H1 (cell line): ENCODE measurements at regions not wholly inside any gene's neighbourhood (a gene's known extent, or its start where the extent isn't known, plus 50 kb on each side); places are given as distances from the start of the nearest gene placed in this dataset.

Source experiments
- CTCF ChIA-PET: fragments of 300-600 bp; sonication (Branson Sonifier 250); formaldehyde crosslinking; loops from one replicate; lab custom pipeline; 2021; ENCODE audit not compliant: partially characterized antibody; lab: Charles Lee
- POLR2A ChIA-PET: fragments of 300-600 bp; sonication (Branson Sonifier 250); formaldehyde crosslinking; loops from one replicate; lab custom pipeline; 2021; ENCODE audit warnings: inconsistent platforms; ENCODE audit not compliant: partially characterized antibody; lab: Charles Lee
- DNase-seq, 2 experiments: peaks; one replicate each; pipeline versions ENCODE4 v3.0.0 to v3.0.0-alpha.2; 2010 to 2022; ENCODE audit warnings: low spot score in 2 of 2, low read depth in 1 of 2, mixed read lengths in 1 of 2
- FAIRE-seq: peaks from 2 replicates; lab custom pipeline; 2011; peaks lifted over from hg19 to GRCh38; lab: Jason Lieb, UNC
- H2AFZ ChIP-seq: 2 replicates; pipeline ENCODE4 v1.8.1; 2012; ENCODE audit warnings: low read length, inconsistent platforms
- H2AK5ac ChIP-seq: 2 replicates; pipeline ENCODE4 v1.6.1; 2013; ENCODE audit warnings: low read depth, low read length
- H2BK120ac ChIP-seq: replicated peaks from 2 replicates; pipeline ENCODE3; 2013; ENCODE audit warnings: low read depth, low read length, inconsistent platforms
- H2BK12ac ChIP-seq: 2 replicates; pipeline ENCODE4 v1.6.1; 2013; ENCODE audit warnings: low read depth, low read length
- H2BK15ac ChIP-seq: 2 replicates; pipeline ENCODE4 v1.6.1; 2013; ENCODE audit warnings: low read length
- H2BK20ac ChIP-seq: 2 replicates; pipeline ENCODE4 v1.6.1; 2013; ENCODE audit warnings: low read length
- H2BK5ac ChIP-seq: 2 replicates; pipeline ENCODE4 v1.6.1; 2013; ENCODE audit warnings: low read depth, low read length
- H3K14ac ChIP-seq: 2 replicates; pipeline ENCODE4 v1.6.1; 2013; ENCODE audit warnings: inconsistent platforms; ENCODE audit not compliant: insufficient read length
- H3K18ac ChIP-seq: 2 replicates; pipeline ENCODE4 v1.6.1; 2013; ENCODE audit warnings: low read length; ENCODE audit errors: extremely low read depth
- H3K23ac ChIP-seq: 2 replicates; pipeline ENCODE4 v1.6.1; 2013; ENCODE audit warnings: inconsistent platforms; ENCODE audit not compliant: insufficient read length
- H3K23me2 ChIP-seq: 2 replicates; pipeline ENCODE4 v1.6.1; 2013; ENCODE audit warnings: low read depth, low read length
- H3K27ac ChIP-seq: 2 replicates; pipeline ENCODE4 v1.6.1; 2011; ENCODE audit warnings: low read depth, low read length, inconsistent platforms
- H3K27me3 ChIP-seq, 4 experiments: replicated peaks in 1 of 4; 1 replicate in 1 of 4; 2 replicates in 3 of 4; pipeline versions ENCODE4 v1.6.1 to v1.8.1; 2011 to 2013; ENCODE audit warnings: low read length in 3 of 4, mild to moderate bottlenecking in 3 of 4, inconsistent platforms in 2 of 4, mixed read lengths in 2 of 4, moderate library complexity in 1 of 4; ENCODE audit not compliant: control insufficient read depth in 3 of 4, insufficient read depth in 3 of 4; ENCODE audit errors: extremely low read depth in 1 of 4
- H3K36me3 ChIP-seq, 4 experiments: 2 replicates each; pipeline versions ENCODE4 v1.6.1 to v1.8.1; 2011 to 2013; ENCODE audit warnings: mild to moderate bottlenecking in 4 of 4, low read length in 3 of 4, moderate library complexity in 2 of 4, control low read depth in 1 of 4, inconsistent platforms in 1 of 4; ENCODE audit not compliant: insufficient read depth in 4 of 4, control insufficient read depth in 2 of 4
- H3K4ac ChIP-seq: replicated peaks from 2 replicates; pipeline ENCODE3; 2013; ENCODE audit warnings: low read length, low read depth, mixed read lengths, inconsistent platforms; ENCODE audit not compliant: insufficient read length
- H3K4me1 ChIP-seq, 4 experiments: replicated peaks in 1 of 4; 1 replicate in 1 of 4; 2 replicates in 3 of 4; pipeline versions ENCODE4 v1.6.1 to v1.8.1; 2011 to 2013; ENCODE audit warnings: low read length in 3 of 4, inconsistent platforms in 2 of 4, mixed read lengths in 1 of 4; ENCODE audit not compliant: insufficient read depth in 4 of 4, control insufficient read depth in 3 of 4
- H3K4me2 ChIP-seq, 2 experiments: 2 replicates each; pipeline versions ENCODE4 v1.6.1 to v1.8.1; 2011 to 2013; ENCODE audit warnings: low read depth in 2 of 2, low read length in 2 of 2, control low read depth in 1 of 2, inconsistent platforms in 1 of 2, mild to moderate bottlenecking in 1 of 2; ENCODE audit not compliant: insufficient read depth in 1 of 2
- H3K4me3 ChIP-seq, 4 experiments: fragments of 200-600, 300-600 bp in 1 of 4; sonication (generic), shearing (Covaris generic), sonication (Bioruptor Twin) in 1 of 4; 2 replicates each; pipeline versions ENCODE4 v1.5.1 to v1.8.1; 2011 to 2016; ENCODE audit warnings: low read length in 4 of 4, low read depth in 3 of 4, control low read depth in 2 of 4, inconsistent platforms in 2 of 4, mild to moderate bottlenecking in 2 of 4, mixed read lengths in 1 of 4, moderate library complexity in 1 of 4; ENCODE audit not compliant: insufficient read depth in 2 of 4; ENCODE audit errors: extremely low read depth in 1 of 4
- H3K56ac ChIP-seq: replicated peaks from 2 replicates; pipeline ENCODE3; 2013; ENCODE audit warnings: low read depth, mild to moderate bottlenecking, mixed read lengths, low read length, inconsistent platforms; ENCODE audit not compliant: insufficient read length
- H3K79me1 ChIP-seq: 2 replicates; pipeline ENCODE4 v1.6.1; 2013; ENCODE audit warnings: low read depth, low read length, control low read depth
- H3K79me2 ChIP-seq, 2 experiments: 2 replicates each; pipeline versions ENCODE4 v1.6.1 to v1.8.1; 2012 to 2013; ENCODE audit warnings: low read length in 2 of 2, mild to moderate bottlenecking in 2 of 2, inconsistent platforms in 1 of 2; ENCODE audit not compliant: insufficient read depth in 2 of 2, control insufficient read depth in 1 of 2
- H3K9ac ChIP-seq, 4 experiments: replicated peaks in 1 of 4; 1 replicate in 1 of 4; 2 replicates in 3 of 4; pipeline versions ENCODE4 v1.6.1 to v1.8.1; 2011 to 2013; ENCODE audit warnings: low read depth in 3 of 4, low read length in 3 of 4, control low read depth in 2 of 4, mild to moderate bottlenecking in 2 of 4, moderate library complexity in 2 of 4, inconsistent platforms in 1 of 4; ENCODE audit errors: extremely low read depth in 1 of 4
- H3K9me3 ChIP-seq, 2 experiments: 2 replicates each; pipeline versions ENCODE4 v1.6.1 to v1.8.1; 2012 to 2013; ENCODE audit warnings: mild to moderate bottlenecking in 2 of 2, moderate library complexity in 2 of 2, control low read depth in 1 of 2, inconsistent platforms in 1 of 2, low read depth in 1 of 2, low read length in 1 of 2, mixed read lengths in 1 of 2; ENCODE audit not compliant: insufficient read depth in 2 of 2
- H4K20me1 ChIP-seq, 2 experiments: replicated peaks in 1 of 2; 2 replicates each; pipeline versions ENCODE3 to v1.8.1; 2011 to 2013; ENCODE audit warnings: inconsistent platforms in 2 of 2, low read length in 2 of 2, mild to moderate bottlenecking in 1 of 2; ENCODE audit not compliant: insufficient read depth in 2 of 2, control insufficient read depth in 1 of 2
- H4K5ac ChIP-seq: 2 replicates; pipeline ENCODE4 v1.6.1; 2013; ENCODE audit warnings: low read length, low read depth, mixed read lengths, inconsistent platforms; ENCODE audit not compliant: insufficient read length
- H4K8ac ChIP-seq: 2 replicates; pipeline ENCODE4 v1.8.0; 2013; ENCODE audit warnings: mild to moderate bottlenecking, moderate library complexity, low read length, inconsistent platforms; ENCODE audit not compliant: insufficient read depth; ENCODE audit errors: extremely low read depth
- H4K91ac ChIP-seq: replicated peaks from 2 replicates; pipeline ENCODE3; 2013; ENCODE audit warnings: low read length, mixed read lengths, inconsistent platforms; ENCODE audit not compliant: insufficient read length
- BACH1 ChIP-seq: IDR thresholded peaks from 2 replicates; pipeline ENCODE4 v1.6.1; 2012; ENCODE audit warnings: low read length, improper control_type of control experiment
- CREB1 ChIP-seq: IDR thresholded peaks from 2 replicates; pipeline ENCODE4 v1.6.1; 2012; ENCODE audit warnings: inconsistent platforms
- EGR1 ChIP-seq: IDR thresholded peaks from 2 replicates; pipeline ENCODE4 v1.6.1; 2011; ENCODE audit warnings: low read depth, low read length, borderline replicate concordance
- EP300 ChIP-seq, 2 experiments: IDR thresholded peaks; 1 replicate in 1 of 2; 2 replicates in 1 of 2; pipeline ENCODE4 v1.6.1; 2011 to 2012; ENCODE audit warnings: low read depth in 2 of 2, low read length in 2 of 2, mild to moderate bottlenecking in 2 of 2, borderline replicate concordance in 1 of 2, inconsistent platforms in 1 of 2, moderate library complexity in 1 of 2
- GABPA ChIP-seq: IDR thresholded peaks from 2 replicates; pipeline ENCODE4 v1.6.1; 2011; ENCODE audit warnings: mild to moderate bottlenecking, low read length, moderate library complexity, borderline replicate concordance; ENCODE audit not compliant: insufficient read depth
- JUN ChIP-seq: IDR thresholded peaks from 2 replicates; pipeline ENCODE4 v1.6.1; 2011; ENCODE audit warnings: low read depth, mild to moderate bottlenecking, improper control_type of control experiment, low read length
- MAX ChIP-seq: IDR thresholded peaks from 2 replicates; pipeline ENCODE4 v1.6.1; 2012; ENCODE audit warnings: inconsistent platforms
- POLR2AphosphoS5 ChIP-seq: IDR thresholded peaks from 2 replicates; pipeline ENCODE4 v1.6.1; 2011; ENCODE audit warnings: low read depth, low read length
- POU5F1 ChIP-seq: IDR thresholded peaks from 2 replicates; pipeline ENCODE4 v1.6.1; 2011; ENCODE audit warnings: low read depth, mild to moderate bottlenecking, low read length, moderate library complexity
- RXRA ChIP-seq: IDR thresholded peaks from 2 replicates; pipeline ENCODE4 v1.6.1; 2011; ENCODE audit warnings: low read depth, mild to moderate bottlenecking, low read length, moderate library complexity; ENCODE audit not compliant: insufficient read depth
- SAP30 ChIP-seq: fragments of 300-600 bp; sonication (generic); IDR thresholded peaks from 2 replicates; pipeline ENCODE4 v1.7.1; 2012; ENCODE audit warnings: low read length, moderate library complexity, mild to moderate bottlenecking, inconsistent platforms; ENCODE audit not compliant: insufficient read depth, insufficient replicate concordance
- SP2 ChIP-seq: IDR thresholded peaks from 2 replicates; pipeline ENCODE4 v1.6.1; 2012; ENCODE audit warnings: mild to moderate bottlenecking, low read length, inconsistent platforms
- SRF ChIP-seq: IDR thresholded peaks from 2 replicates; pipeline ENCODE4 v1.6.1; 2011; ENCODE audit warnings: mild to moderate bottlenecking, low read depth, low read length, moderate library complexity
- SUZ12 ChIP-seq: fragments of 200-600 bp; sonication (generic); IDR thresholded peaks from 2 replicates; pipeline ENCODE4 v1.6.1; 2012; ENCODE audit warnings: mild to moderate bottlenecking, inconsistent platforms, low read length, moderate library complexity, mixed read lengths
- TAF1 ChIP-seq: IDR thresholded peaks from 2 replicates; pipeline ENCODE4 v1.6.1; 2011; ENCODE audit warnings: mild to moderate bottlenecking, low read depth, low read length
- TBP ChIP-seq: IDR thresholded peaks from 2 replicates; pipeline ENCODE4 v1.6.1; 2011; ENCODE audit warnings: low read depth, low read length, improper control_type of control experiment
- WGBS, 2 experiments: shearing (Covaris generic) in 1 of 2; methylation state at CpG; one replicate each; pipeline versions ENCODE4 v1.1.6 to v1.1.7; 2013 to 2015; ENCODE audit warnings: low lambda C conversion rate in 2 of 2, mixed read lengths in 2 of 2, inconsistent platforms in 1 of 2, low coverage in 1 of 2, missing lambda C conversion rate in 1 of 2; ENCODE audit not compliant: insufficient replicate concordance in 2 of 2, insufficient coverage in 1 of 2, insufficient read length in 1 of 2; ENCODE audit errors: extremely low coverage in 1 of 2, missing lambda C conversion rate in 1 of 2; 5-methylcytosine and 5-hydroxymethylcytosine counted together

DNA sequence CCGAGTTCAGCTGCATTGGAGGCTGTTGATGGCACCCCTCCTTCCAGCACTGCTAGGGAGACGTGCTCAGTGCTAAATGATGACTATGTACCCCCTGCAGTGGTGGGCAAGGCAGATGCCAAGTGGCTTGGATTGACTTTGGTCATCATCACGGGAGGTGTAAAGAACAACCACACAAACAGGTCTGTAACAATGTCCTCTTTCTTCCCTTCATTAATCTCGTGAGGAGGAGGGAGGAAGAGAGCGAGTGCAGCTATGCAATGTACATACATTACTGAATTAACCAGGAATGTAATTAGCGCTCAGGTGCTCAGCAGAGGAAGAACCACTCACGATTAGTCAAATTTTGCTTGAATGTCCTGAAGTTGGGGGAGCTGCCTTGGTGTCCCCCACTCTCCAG is 173.9 kb upstream of the SKOR2 start:
- Histone ChIP-seq H2AK5ac (no peak overlapping the region), H3K4me3 (no peak overlapping the region), H3K18ac (no peak overlapping the region), H3K9ac (no peak overlapping the region), H3K56ac (no peak overlapping the region), H2AFZ (no peak overlapping the region), H3K27ac (no peak overlapping the region), H3K79me1 (no peaks in the 10 kb centered on the region; the same call in 1 of the 2 replicates), H2BK20ac (no peak overlapping the region), H3K14ac (no peak overlapping the region), H3K4ac (no peak overlapping the region), H2BK5ac (no peak overlapping the region), H4K20me1 (no peaks in the 10 kb centered on the region), H3K23ac (no peak overlapping the region), H3K9me3 (no peaks in the 10 kb centered on the region), H2BK120ac (no peak overlapping the region), H2BK12ac (no peak overlapping the region), H4K8ac (no peak overlapping the region), H3K23me2 (no peaks in the 10 kb centered on the region), H3K36me3 (no peaks in the 10 kb centered on the region), H3K79me2 (no peaks in the 10 kb centered on the region), H4K91ac (no peak overlapping the region), H2BK15ac (no peak overlapping the region), H3K27me3 (peaks cover 7 to 40% (median 26%) of the 10 kb centered on the region in 4 experiments), H3K4me1 (peaks cover 0 to 2% (median 0%) of the 10 kb centered on the region in 4 experiments; a peak in 1 of 7 replicates), H3K4me2 (no peak overlapping the region), H4K5ac (no peak overlapping the region)
- DNase-seq (no peak), FAIRE-seq (no peak)
- WGBS, 2 experiments: 93% methylated on average over 7 of the region's 7 CpGs; no CpG with 5 or more reads in 1 of the 2 experiments
- ChIA-PET POLR2A (no interaction called here), CTCF (interaction anchor here (0.6 to 0.9 kb wide), 3 partner anchors 30 to 550 kb away, joined by 3 to 5 read pairs (median 3); no protein-coding TSS in a partner anchor)
- no peak for TF ChIP-seq MAX
- TF ChIP-seq RXRA: no peak
- no peak for TF ChIP-seq JUN
- TF ChIP-seq TBP: no peak
- TF ChIP-seq POU5F1: no peak
- TF ChIP-seq SRF: no peak
- no peak for TF ChIP-seq GABPA
- TF ChIP-seq SP2: no peak
- TF ChIP-seq EGR1: no peak
- TF ChIP-seq TAF1: no peak
- no peak for TF ChIP-seq SAP30
- TF ChIP-seq SUZ12: no peak
- no peak for TF ChIP-seq BACH1
- no peak for TF ChIP-seq POLR2AphosphoS5
- no peak for TF ChIP-seq CREB1
- no peak for TF ChIP-seq EP300 (IDR thresholded peaks at IDR 0.05; ENCODE audit: borderline replicate concordance in 1 of 2, low read depth in 2 of 2, low read length in 2 of 2)
